ENCODE measurements at regions not wholly inside any gene's neighbourhood (a gene's known extent, or its start where the extent isn't known, plus 50 kb on each side); places are given as distances from the start of the nearest gene placed in this dataset.

GRCh38 chr17:53319947-53320346 lies 502.8 kb upstream of the KIF2B start:
- TF ChIP-seq CTCF (IDR thresholded peaks at IDR 0.05; ENCODE audit: extremely low read depth in 1 of 2, insufficient read depth in 1 of 2, low read depth in 1 of 2, low read length in 2 of 2) (no peak), POLR2A (IDR thresholded peaks at IDR 0.05; ENCODE audit: low read depth, low read length) (no peak), GATA2 (IDR thresholded peaks at IDR 0.05; ENCODE audit: insufficient read depth, insufficient read length, low read depth, low read length) (no peak), FOS (IDR thresholded peaks at IDR 0.05; ENCODE audit: borderline replicate concordance, insufficient read depth, low read length) (no peak), POLR2AphosphoS5 (IDR thresholded peaks at IDR 0.05; ENCODE audit: insufficient read depth, low read depth, low read length) (no peak), JUN (IDR thresholded peaks at IDR 0.05; ENCODE audit: borderline replicate concordance, insufficient read depth, insufficient read length, low read depth) (no peak), EZH2 (IDR thresholded peaks at IDR 0.05; ENCODE audit: borderline replicate concordance, low read depth, low read length, severe bottlenecking) (no peak), MYC (IDR thresholded peaks at IDR 0.05; ENCODE audit: low read depth, low read length) (no peak)
- TF ChIP-seq, protein P1, sequence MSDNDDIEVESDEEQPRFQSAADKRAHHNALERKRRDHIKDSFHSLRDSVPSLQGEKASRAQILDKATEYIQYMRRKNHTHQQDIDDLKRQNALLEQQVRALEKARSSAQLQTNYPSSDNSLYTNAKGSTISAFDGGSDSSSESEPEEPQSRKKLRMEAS (IDR thresholded peaks at IDR 0.05; ENCODE audit: insufficient read depth, insufficient read length), result no peak
